HepG2 (cell line): ENCODE measurements at regions not wholly inside any gene's neighbourhood (a gene's known extent, or its start where the extent isn't known, plus 50 kb on each side); places are given as distances from the start of the nearest gene placed in this dataset.

Source experiments
- FOXA1 ChIP-seq, 2 experiments: fragments of 450-650 bp in 1 of 2; sonication (generic) in 1 of 2; formaldehyde crosslinking in 1 of 2; IDR thresholded peaks; 2 replicates each; pipeline versions ENCODE4 v1.4.0 to v1.6.1; 2016 to 2020; ENCODE audit warnings: missing genetic modification reagents in 1 of 2
- GATAD1 ChIP-seq: IDR thresholded peaks from 2 replicates; pipeline ENCODE4 v1.6.1; 2016; ENCODE audit warnings: missing genetic modification reagents, missing compliant biosample characterization
- ISL2 ChIP-seq: sonication (generic); formaldehyde crosslinking; IDR thresholded peaks from 2 replicates; pipeline ENCODE4 v1.5.0; 2020; ENCODE audit warnings: missing genetic modification reagents
- JUND ChIP-seq: sonication (generic); formaldehyde crosslinking; IDR thresholded peaks from 2 replicates; pipeline ENCODE4 v1.8.0; 2022; ENCODE audit warnings: mild to moderate bottlenecking, missing genetic modification reagents
- RARA ChIP-seq: IDR thresholded peaks from 2 replicates; pipeline ENCODE4 v1.6.1; 2016; ENCODE audit warnings: missing genetic modification reagents, missing compliant biosample characterization
- REPIN1 ChIP-seq: sonication (generic); formaldehyde crosslinking; IDR thresholded peaks from 2 replicates; pipeline ENCODE4 v1.8.0; 2022; ENCODE audit warnings: missing genetic modification reagents, low read depth, mild to moderate bottlenecking, borderline replicate concordance
- REXO4 ChIP-seq: sonication (generic); formaldehyde crosslinking; IDR thresholded peaks from 2 replicates; pipeline ENCODE4 v1.8.0; 2022; ENCODE audit warnings: missing genetic modification reagents, mild to moderate bottlenecking, borderline replicate concordance
- SIX4 ChIP-seq: sonication (generic); formaldehyde crosslinking; IDR thresholded peaks from 2 replicates; pipeline ENCODE4 v1.4.0; 2020; ENCODE audit warnings: missing genetic modification reagents
- SKI ChIP-seq: fragments of 450-650 bp; IDR thresholded peaks from one replicate; pipeline ENCODE4 v1.6.1; 2018; ENCODE audit warnings: mild to moderate bottlenecking; ENCODE audit not compliant: partially characterized antibody
- SOX13 ChIP-seq, 3 experiments: fragments of 450-650 bp in 1 of 3; sonication (generic) in 1 of 3; formaldehyde crosslinking in 1 of 3; IDR thresholded peaks in 2 of 3; conservative IDR thresholded peaks in 1 of 3; 2 replicates each; pipeline versions ENCODE4 v1.5.0 to v1.6.1; 2016 to 2020; ENCODE audit warnings: antibody characterized with exemption in 1 of 3, mild to moderate bottlenecking in 1 of 3, missing compliant biosample characterization in 1 of 3, missing genetic modification reagents in 1 of 3, moderate library complexity in 1 of 3
- SRF ChIP-seq: IDR thresholded peaks from 2 replicates; pipeline ENCODE4 v1.6.1; 2011; ENCODE audit warnings: mild to moderate bottlenecking, low read depth, low read length, moderate library complexity
- ZMYM4 ChIP-seq: sonication (generic); formaldehyde crosslinking; IDR thresholded peaks from 2 replicates; pipeline ENCODE4 v1.8.1; 2023; ENCODE audit warnings: mild to moderate bottlenecking, missing genetic modification reagents
- ZNF263 ChIP-seq: sonication (generic); formaldehyde crosslinking; IDR thresholded peaks from 2 replicates; pipeline ENCODE4 v1.4.0; 2020; ENCODE audit warnings: missing genetic modification reagents
- ZNF343 ChIP-seq: sonication (generic); formaldehyde crosslinking; IDR thresholded peaks from 2 replicates; pipeline ENCODE4 v1.4.0; 2020; ENCODE audit warnings: mild to moderate bottlenecking, missing genetic modification reagents
- ZSCAN30 ChIP-seq: sonication (generic); formaldehyde crosslinking; IDR thresholded peaks from 2 replicates; pipeline ENCODE4 v1.5.0; 2020; ENCODE audit warnings: mild to moderate bottlenecking, missing genetic modification reagents
- TF ChIP-seq, protein P1 (sequence below): IDR thresholded peaks from 2 replicates; pipeline ENCODE4 v1.4.0; 2020; ENCODE audit warnings: mild to moderate bottlenecking, missing genetic modification reagents
- TF ChIP-seq, protein P2 (sequence below): sonication (generic); formaldehyde crosslinking; IDR thresholded peaks from 2 replicates; pipeline ENCODE4 v1.4.0; 2020; ENCODE audit warnings: missing genetic modification reagents
- TF ChIP-seq, protein P3 (sequence below): sonication (generic); formaldehyde crosslinking; IDR thresholded peaks from 2 replicates; pipeline ENCODE4 v1.4.0; 2020; ENCODE audit warnings: missing genetic modification reagents, mild to moderate bottlenecking, borderline replicate concordance
- TF ChIP-seq, protein P4 (sequence below): sonication (generic); formaldehyde crosslinking; IDR thresholded peaks from 2 replicates; pipeline ENCODE4 v1.4.0; 2020; ENCODE audit warnings: missing genetic modification reagents, borderline replicate concordance
- TF ChIP-seq, protein P5 (sequence below): sonication (generic); formaldehyde crosslinking; IDR thresholded peaks from 2 replicates; pipeline ENCODE4 v1.8.1; 2023; ENCODE audit warnings: mild to moderate bottlenecking, missing genetic modification reagents, borderline replicate concordance

DNA sequence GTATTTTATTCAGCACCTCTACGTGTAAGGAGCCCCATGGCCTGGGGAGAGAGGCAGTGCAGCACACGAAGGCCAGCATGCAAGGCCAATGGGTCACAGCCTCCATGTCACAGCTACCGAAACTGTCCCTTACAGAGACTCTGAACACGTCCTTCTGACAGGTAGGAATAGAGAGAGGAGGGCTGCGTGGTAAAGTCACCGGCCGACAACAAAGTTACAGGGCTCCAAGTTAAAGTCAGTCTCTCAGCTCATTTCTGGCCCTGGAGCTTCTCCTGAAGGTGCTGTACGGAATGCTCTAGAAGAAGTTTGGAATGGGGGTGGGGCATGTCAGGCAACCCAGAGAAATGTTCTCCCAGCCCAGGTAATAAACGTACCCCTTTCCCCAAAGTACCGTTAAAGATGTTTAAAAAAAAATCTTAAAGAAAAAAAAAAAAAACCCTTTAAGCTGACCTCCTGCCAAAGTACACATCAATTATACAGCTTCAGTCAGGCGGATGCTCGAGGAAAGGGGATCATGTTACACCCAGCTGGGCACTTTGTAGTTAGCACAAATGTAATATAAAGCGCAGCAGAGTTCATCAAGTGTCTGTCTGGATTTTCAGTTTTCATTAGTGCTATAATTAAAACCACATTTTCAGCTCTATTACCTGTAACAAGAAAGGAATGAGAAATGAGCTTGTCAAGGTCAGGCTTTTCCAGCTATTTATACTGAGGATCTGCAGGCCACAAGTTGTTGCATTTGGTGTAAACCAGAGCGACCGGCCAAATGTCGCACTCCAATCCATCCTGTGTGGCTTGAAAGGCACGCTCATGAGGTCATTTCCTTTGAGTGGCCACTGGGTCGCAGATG is 53.3 kb upstream of the CDKN3 start (continued):
- TF ChIP-seq ZSCAN30 (CRISPR knock-in tag) (no peak), FOXA1 (IDR thresholded peaks at IDR 0.05) (no peak), FOXA1 (CRISPR knock-in tag; IDR thresholded peaks at IDR 0.05) (0 out of 2 replicates have a peak, but pooled peaks have one; percentile 22), SRF (no peak), ZNF343 (no peak), ZMYM4 (CRISPR knock-in tag) (no peak), REPIN1 (CRISPR knock-in tag) (no peak), JUND (no peak), SIX4 (CRISPR knock-in tag) (peak; percentile 92), RARA (CRISPR knock-in tag) (0 out of 2 replicates have a peak, but pooled peaks have one; percentile 6), GATAD1 (CRISPR knock-in tag) (no peak), SKI (no peak), SOX13 (IDR thresholded peaks at IDR 0.05) (no peak), SOX13 (CRISPR knock-in tag; conservative IDR thresholded peaks at IDR 0.05 in 1 of 2, IDR thresholded peaks at IDR 0.05 in 1 of 2) (0 out of 4 replicates have a peak, but pooled peaks of 1 of the 2 experiments have one; percentile 12), REXO4 (CRISPR knock-in tag) (no peak), ISL2 (no peak), ZNF263 (CRISPR knock-in tag) (no peak)
- TF ChIP-seq, protein P1, sequence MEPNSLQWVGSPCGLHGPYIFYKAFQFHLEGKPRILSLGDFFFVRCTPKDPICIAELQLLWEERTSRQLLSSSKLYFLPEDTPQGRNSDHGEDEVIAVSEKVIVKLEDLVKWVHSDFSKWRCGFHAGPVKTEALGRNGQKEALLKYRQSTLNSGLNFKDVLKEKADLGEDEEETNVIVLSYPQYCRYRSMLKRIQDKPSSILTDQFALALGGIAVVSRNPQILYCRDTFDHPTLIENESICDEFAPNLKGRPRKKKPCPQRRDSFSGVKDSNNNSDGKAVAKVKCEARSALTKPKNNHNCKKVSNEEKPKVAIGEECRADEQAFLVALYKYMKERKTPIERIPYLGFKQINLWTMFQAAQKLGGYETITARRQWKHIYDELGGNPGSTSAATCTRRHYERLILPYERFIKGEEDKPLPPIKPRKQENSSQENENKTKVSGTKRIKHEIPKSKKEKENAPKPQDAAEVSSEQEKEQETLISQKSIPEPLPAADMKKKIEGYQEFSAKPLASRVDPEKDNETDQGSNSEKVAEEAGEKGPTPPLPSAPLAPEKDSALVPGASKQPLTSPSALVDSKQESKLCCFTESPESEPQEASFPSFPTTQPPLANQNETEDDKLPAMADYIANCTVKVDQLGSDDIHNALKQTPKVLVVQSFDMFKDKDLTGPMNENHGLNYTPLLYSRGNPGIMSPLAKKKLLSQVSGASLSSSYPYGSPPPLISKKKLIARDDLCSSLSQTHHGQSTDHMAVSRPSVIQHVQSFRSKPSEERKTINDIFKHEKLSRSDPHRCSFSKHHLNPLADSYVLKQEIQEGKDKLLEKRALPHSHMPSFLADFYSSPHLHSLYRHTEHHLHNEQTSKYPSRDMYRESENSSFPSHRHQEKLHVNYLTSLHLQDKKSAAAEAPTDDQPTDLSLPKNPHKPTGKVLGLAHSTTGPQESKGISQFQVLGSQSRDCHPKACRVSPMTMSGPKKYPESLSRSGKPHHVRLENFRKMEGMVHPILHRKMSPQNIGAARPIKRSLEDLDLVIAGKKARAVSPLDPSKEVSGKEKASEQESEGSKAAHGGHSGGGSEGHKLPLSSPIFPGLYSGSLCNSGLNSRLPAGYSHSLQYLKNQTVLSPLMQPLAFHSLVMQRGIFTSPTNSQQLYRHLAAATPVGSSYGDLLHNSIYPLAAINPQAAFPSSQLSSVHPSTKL (CRISPR knock-in tag), result no peak
- TF ChIP-seq, protein P2, sequence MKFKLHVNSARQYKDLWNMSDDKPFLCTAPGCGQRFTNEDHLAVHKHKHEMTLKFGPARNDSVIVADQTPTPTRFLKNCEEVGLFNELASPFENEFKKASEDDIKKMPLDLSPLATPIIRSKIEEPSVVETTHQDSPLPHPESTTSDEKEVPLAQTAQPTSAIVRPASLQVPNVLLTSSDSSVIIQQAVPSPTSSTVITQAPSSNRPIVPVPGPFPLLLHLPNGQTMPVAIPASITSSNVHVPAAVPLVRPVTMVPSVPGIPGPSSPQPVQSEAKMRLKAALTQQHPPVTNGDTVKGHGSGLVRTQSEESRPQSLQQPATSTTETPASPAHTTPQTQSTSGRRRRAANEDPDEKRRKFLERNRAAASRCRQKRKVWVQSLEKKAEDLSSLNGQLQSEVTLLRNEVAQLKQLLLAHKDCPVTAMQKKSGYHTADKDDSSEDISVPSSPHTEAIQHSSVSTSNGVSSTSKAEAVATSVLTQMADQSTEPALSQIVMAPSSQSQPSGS (CRISPR knock-in tag), result no peak
- TF ChIP-seq, protein P3, sequence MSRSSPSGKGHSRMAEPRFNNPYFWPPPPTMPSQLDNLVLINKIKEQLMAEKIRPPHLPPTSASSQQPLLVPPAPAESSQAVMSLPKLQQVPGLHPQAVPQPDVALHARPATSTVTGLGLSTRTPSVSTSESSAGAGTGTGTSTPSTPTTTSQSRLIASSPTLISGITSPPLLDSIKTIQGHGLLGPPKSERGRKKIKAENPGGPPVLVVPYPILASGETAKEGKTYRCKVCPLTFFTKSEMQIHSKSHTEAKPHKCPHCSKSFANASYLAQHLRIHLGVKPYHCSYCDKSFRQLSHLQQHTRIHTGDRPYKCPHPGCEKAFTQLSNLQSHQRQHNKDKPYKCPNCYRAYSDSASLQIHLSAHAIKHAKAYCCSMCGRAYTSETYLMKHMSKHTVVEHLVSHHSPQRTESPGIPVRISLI (CRISPR knock-in tag), result peak; percentile 47; the same call in 1 of the 2 replicates
- TF ChIP-seq, protein P4, sequence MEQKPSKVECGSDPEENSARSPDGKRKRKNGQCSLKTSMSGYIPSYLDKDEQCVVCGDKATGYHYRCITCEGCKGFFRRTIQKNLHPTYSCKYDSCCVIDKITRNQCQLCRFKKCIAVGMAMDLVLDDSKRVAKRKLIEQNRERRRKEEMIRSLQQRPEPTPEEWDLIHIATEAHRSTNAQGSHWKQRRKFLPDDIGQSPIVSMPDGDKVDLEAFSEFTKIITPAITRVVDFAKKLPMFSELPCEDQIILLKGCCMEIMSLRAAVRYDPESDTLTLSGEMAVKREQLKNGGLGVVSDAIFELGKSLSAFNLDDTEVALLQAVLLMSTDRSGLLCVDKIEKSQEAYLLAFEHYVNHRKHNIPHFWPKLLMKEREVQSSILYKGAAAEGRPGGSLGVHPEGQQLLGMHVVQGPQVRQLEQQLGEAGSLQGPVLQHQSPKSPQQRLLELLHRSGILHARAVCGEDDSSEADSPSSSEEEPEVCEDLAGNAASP (CRISPR knock-in tag), result no peak
- TF ChIP-seq, protein P5, sequence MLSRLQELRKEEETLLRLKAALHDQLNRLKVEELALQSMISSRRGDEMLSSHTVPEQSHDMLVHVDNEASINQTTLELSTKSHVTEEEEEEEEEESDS (CRISPR knock-in tag), result no peak
